Testis (tissue), 2 donors: ENCODE measurements at regions not wholly inside any gene's neighbourhood (a gene's known extent, or its start where the extent isn't known, plus 50 kb on each side); places are given as distances from the start of the nearest gene placed in this dataset.

Experiments used
- POLR2A ChIP-seq: fragments of 450-650 bp; IDR thresholded peaks from one replicate; pipeline ENCODE4 v1.6.1; 2017; ENCODE audit warnings: antibody characterized with exemption, mild to moderate bottlenecking, moderate library complexity
- TF ChIP-seq, protein P1 (sequence below), 3 experiments: fragments of 450-650 bp in 2 of 3; fragments of 200-600 bp in 1 of 3; sonication (generic) in 1 of 3; IDR thresholded peaks; one replicate each; pipeline ENCODE4 v1.5.1; 2016 to 2019; ENCODE audit warnings: antibody characterized with exemption in 3 of 3, mild to moderate bottlenecking in 2 of 3, moderate library complexity in 1 of 3

DNA sequence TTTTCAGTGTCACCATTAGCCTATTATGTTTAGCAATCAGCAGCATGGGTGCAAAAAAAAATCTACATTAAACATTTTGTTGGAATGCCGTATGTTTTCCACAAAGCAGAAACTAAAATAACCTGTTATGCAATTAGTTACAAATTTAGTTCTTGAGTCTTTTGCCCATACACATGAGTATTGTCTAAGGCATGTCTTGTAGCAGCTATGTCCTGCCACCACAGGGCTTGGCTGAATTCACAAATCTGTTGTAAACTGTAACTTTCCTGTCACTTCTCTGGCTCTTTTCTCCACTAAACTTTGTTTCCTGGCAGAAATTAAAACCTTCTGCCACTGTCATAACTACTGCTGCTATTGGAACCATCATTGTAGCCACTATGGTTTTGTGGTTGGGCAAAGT lies 277.9 kb upstream of the SPRY2 start:
- TF ChIP-seq, protein P1, sequence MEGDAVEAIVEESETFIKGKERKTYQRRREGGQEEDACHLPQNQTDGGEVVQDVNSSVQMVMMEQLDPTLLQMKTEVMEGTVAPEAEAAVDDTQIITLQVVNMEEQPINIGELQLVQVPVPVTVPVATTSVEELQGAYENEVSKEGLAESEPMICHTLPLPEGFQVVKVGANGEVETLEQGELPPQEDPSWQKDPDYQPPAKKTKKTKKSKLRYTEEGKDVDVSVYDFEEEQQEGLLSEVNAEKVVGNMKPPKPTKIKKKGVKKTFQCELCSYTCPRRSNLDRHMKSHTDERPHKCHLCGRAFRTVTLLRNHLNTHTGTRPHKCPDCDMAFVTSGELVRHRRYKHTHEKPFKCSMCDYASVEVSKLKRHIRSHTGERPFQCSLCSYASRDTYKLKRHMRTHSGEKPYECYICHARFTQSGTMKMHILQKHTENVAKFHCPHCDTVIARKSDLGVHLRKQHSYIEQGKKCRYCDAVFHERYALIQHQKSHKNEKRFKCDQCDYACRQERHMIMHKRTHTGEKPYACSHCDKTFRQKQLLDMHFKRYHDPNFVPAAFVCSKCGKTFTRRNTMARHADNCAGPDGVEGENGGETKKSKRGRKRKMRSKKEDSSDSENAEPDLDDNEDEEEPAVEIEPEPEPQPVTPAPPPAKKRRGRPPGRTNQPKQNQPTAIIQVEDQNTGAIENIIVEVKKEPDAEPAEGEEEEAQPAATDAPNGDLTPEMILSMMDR (IDR thresholded peaks at IDR 0.05) = no peak
- TF ChIP-seq POLR2A = no peak
